ENCODE measurements at regions not wholly inside any gene's neighbourhood (a gene's known extent, or its start where the extent isn't known, plus 50 kb on each side); places are given as distances from the start of the nearest gene placed in this dataset.

DNA sequence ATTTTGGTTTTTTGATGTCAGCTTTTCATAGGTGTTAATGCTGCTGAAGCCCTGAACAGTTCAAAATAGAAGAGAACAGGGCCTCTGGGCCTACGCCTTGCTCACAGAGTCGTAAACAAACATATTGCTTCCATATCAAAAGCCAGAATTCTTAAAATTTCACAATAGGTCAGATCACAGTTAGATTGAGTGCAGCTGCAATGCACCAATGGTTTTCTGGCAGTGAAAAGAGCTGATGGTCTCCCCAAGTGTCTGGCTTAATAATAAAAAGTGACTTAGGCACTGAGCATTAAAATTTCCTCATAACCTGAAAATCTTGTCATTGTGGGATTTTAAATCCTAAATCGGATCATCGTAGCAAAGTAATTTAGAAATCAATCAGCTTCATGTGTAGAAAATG lies 493.0 kb downstream of the CAAP1 start:
- in situ Hi-C loops (cut with MboI; ENCODE audit: low pct_unique_long_range_greater_than_20kb, low sequenced_read_pairs, unreplicated experiment), result no loop called here
- TF ChIP-seq CTCF (IDR thresholded peaks at IDR 0.05; ENCODE audit: extremely low read depth, insufficient read depth, missing control alignments), result no peak

GRCh38 chr9:26394025-26394424 lies 498.6 kb downstream of the CAAP1 start:
- DNase-seq (ENCODE audit: low spot score), result no peak
- in situ Hi-C loops (cut with MboI; ENCODE audit: low pct_unique_long_range_greater_than_20kb, low sequenced_read_pairs, unreplicated experiment), result no loop called here
- no peak for TF ChIP-seq CTCF (IDR thresholded peaks at IDR 0.05; ENCODE audit: extremely low read depth, insufficient read depth, missing control alignments)

More for the DNA sequence above, 493.0 kb downstream of the CAAP1 start:
- DNase-seq (ENCODE audit: low spot score), result no peak

DNA sequence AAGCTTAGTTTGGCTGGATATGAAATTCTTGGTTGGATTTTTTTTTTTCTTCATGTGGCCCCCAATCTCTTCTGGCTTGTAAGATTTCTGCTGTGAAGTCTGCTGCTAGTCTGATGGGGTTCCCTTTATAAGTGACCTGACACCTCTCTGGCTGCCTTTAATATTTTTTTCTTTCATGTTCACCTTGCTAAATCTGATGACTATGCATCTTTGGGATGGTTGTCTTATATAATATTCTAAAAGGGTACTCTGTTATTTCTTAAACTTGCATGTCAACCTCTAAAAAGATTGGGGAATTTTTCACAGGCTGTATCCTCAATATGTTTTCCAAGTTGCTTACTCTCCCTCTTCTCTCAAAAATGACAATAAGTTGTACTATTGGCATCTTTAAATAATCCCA lies 500.0 kb downstream of the CAAP1 start:
- in situ Hi-C loops (cut with MboI; ENCODE audit: low pct_unique_long_range_greater_than_20kb, low sequenced_read_pairs, unreplicated experiment), result no loop called here
- DNase-seq (ENCODE audit: low spot score), result no peak
- no peak for TF ChIP-seq CTCF (IDR thresholded peaks at IDR 0.05; ENCODE audit: extremely low read depth, insufficient read depth, missing control alignments)

DNA sequence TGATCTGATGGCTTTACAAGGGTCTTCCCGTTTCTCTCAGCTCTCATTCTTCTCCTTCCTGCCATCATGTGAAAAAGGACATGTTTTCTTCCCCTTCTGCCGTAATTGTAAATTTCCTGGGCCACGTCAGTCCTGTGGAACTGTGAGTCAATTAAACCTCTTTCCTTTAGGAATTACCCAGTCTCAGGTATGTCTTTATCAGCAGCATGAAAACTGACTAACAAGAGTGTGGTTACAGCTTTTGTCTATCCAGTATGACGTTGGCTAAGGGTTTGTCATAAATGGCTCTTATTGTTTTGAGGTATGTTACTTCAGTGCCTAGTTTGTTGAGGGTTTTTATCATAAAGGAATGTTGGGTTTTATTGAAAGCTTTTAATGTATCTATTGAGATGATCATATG lies 501.6 kb downstream of the CAAP1 start:
- in situ Hi-C loops (cut with MboI; ENCODE audit: low pct_unique_long_range_greater_than_20kb, low sequenced_read_pairs, unreplicated experiment), result no loop called here
- DNase-seq (ENCODE audit: low spot score), result no peak
- TF ChIP-seq CTCF (IDR thresholded peaks at IDR 0.05; ENCODE audit: extremely low read depth, insufficient read depth, missing control alignments), result no peak

DNA sequence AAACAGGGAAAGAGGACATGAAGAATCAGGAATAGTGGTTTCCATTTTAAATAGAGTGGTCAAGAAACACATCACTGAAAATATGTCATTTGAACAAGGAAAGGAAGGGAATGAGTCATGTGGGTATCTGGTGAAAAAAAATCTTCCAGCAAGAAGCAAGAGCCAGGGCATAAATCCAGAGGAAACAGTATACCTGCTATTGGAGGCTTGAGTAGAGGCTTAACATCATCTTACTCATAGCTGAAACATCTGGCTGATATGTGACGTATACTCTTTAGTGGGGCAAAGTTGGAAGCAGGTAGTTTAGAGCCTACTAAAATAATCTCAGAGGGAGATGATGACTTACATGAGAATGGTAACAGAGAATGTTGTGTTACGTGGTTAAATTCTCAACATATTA lies 517.2 kb downstream of the CAAP1 start:
- TF ChIP-seq CTCF (IDR thresholded peaks at IDR 0.05; ENCODE audit: extremely low read depth, insufficient read depth, missing control alignments), result no peak
- in situ Hi-C loops (cut with MboI; ENCODE audit: low pct_unique_long_range_greater_than_20kb, low sequenced_read_pairs, unreplicated experiment), result no loop called here
- no peak for DNase-seq (ENCODE audit: low spot score)

DNA sequence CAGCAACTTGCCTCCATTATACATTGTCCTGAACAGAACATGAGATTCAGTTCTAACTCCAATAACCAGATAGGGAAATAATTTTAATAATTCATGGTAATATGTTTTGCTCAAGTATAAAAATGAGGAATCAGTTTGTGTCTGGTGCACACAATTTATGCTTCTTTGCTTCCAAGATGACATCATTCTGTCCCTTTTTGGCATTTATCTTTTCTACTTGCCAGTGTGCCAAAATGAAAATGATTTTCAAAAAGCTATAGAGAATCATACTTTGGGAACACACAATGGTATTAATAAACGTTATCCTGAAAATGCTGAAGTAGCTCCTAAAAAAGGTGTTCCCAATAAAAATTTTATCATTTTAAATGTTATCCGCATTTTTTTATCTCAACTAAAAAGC lies 519.0 kb downstream of the CAAP1 start:
- TF ChIP-seq CTCF (IDR thresholded peaks at IDR 0.05; ENCODE audit: extremely low read depth, insufficient read depth, missing control alignments), result no peak
- in situ Hi-C loops (cut with MboI; ENCODE audit: low pct_unique_long_range_greater_than_20kb, low sequenced_read_pairs, unreplicated experiment), result no loop called here
- DNase-seq (ENCODE audit: low spot score), result no peak

DNA sequence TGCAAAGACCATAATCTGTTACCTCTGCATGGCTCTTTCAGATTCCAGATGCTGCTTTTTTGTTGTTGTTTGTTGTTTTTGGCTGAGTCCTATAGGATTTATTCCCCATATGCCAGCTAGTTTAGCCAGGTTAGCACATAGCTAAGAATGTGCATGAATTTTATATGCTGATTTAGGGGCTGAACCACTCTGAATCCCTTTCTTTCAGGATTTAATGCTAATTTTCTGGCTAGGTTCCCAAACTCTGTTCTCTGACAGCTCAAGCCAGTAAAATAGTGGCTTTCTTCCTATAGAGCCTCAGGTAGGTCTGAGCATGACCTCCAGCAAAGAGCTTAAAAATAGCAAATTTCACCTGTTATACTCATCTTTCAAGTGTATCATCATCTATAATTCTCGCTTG lies 521.4 kb downstream of the CAAP1 start:
- in situ Hi-C loops (cut with MboI; ENCODE audit: low pct_unique_long_range_greater_than_20kb, low sequenced_read_pairs, unreplicated experiment), result no loop called here
- DNase-seq (ENCODE audit: low spot score), result no peak
- TF ChIP-seq CTCF (IDR thresholded peaks at IDR 0.05; ENCODE audit: extremely low read depth, insufficient read depth, missing control alignments), result no peak

Measured in GM13977 (cell line).